Activated naive CD8-positive, alpha-beta T cell treated with anti-CD3 and anti-CD28 coated beads, Interleukin-2, amount 10 ng/mL, durations not matched to agents 7 days and 5 days (primary cell): ENCODE measurements at regions not wholly inside any gene's neighbourhood (a gene's known extent, or its start where the extent isn't known, plus 50 kb on each side); places are given as distances from the start of the nearest gene placed in this dataset.
A peak's percentile ranks its signal among the peaks of the same experiment; 100 is the strongest.
"Not testable (repeated sequence)": the region's sequence is repeated elsewhere in the genome, so short reads cannot be mapped to it uniquely, and the experiment has no call there.

Source experiments
- ATAC-seq: fragments of 150-1000 bp; cut with Tn5 transposase; one replicate; pipeline ENCODE4 v1.10.0; 2021; ENCODE audit warnings: low read depth, moderate library complexity
- POLR2A ChIA-PET: fragments of 350-600 bp; sonication (Branson Sonifier 250); formaldehyde crosslinking; loops from one replicate; lab custom pipeline; 2021; ENCODE audit warnings: antibody characterized with exemption; lab: Charles Lee
- DNase-seq: peaks from one replicate; pipeline ENCODE4 v3.0.0; 2021
- H3K27ac Mint-ChIP-seq: one replicate; pipeline ENCODE4 v1.8.0; 2022; ENCODE audit warnings: mild to moderate bottlenecking, mixed read lengths
- H3K27me3 Mint-ChIP-seq: one replicate; pipeline ENCODE4 v1.8.0; 2022; ENCODE audit warnings: mild to moderate bottlenecking, moderate library complexity, mixed read lengths
- H3K36me3 Mint-ChIP-seq: one replicate; pipeline ENCODE4 v1.8.0; 2021; ENCODE audit warnings: mild to moderate bottlenecking, mixed read lengths
- H3K4me1 Mint-ChIP-seq: one replicate; pipeline ENCODE4 v1.8.0; 2021; ENCODE audit warnings: mixed read lengths
- H3K4me3 Mint-ChIP-seq: one replicate; pipeline ENCODE4 v1.8.0; 2022; ENCODE audit warnings: mild to moderate bottlenecking, moderate library complexity, mixed read lengths
- H3K9me3 Mint-ChIP-seq: one replicate; pipeline ENCODE4 v1.8.0; 2021; ENCODE audit warnings: mixed read lengths

DNA sequence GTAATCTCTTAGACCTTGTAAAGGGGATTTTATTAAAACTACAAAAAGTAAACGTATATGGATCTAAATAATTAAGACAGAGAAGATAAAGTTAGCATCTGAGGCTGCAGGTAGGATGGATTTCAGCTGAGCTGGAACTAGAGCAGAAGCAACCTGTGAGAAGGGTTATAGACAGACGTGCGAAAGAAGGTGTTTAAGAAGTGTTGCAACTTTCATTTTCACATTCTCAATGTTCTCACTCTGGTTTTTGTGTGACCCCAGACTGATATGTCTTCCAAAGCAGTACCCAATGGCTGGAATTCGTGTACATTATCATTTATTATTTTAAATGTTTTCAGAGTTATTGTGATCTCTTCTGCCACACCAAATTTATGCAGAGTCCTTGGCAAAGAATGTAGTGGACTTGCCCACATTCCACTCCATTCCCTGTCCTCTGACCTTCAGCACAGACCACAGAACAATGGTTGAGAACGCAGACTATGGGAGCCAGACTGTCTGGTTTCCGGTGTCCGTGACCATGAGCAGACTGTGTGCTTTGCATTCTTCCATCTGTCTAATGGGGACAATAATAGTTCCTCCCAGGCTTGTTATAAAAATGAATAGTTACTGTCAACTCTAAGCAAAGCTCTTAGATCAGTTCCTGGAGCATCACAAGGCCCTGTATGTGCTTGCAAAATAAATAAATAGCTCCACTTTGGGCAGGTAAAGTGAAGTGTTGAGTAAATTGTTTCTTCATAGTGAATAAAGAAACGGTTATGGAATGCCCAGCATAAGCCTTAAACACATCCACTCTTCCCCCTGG lies 140.6 kb upstream of the SAMSN1 start:
- POLR2A ChIA-PET = interaction anchor here (1.2 to 1.6 kb wide), 2 partner anchors 10 to 49 kb away, joined by 3 to 5 read pairs; no protein-coding TSS in a partner anchor
- Mint-ChIP-seq H3K27ac (peak overlapping the region; percentile 45), H3K27me3 (no peaks in the 10 kb centered on the region), H3K4me1 (peaks cover 25% of the 10 kb centered on the region), H3K36me3 (peaks cover 37% of the 10 kb centered on the region), H3K9me3 (peaks cover 13% of the 10 kb centered on the region), H3K4me3 (no peak overlapping the region)
- no peak for ATAC-seq
- DNase-seq = no peak

DNA sequence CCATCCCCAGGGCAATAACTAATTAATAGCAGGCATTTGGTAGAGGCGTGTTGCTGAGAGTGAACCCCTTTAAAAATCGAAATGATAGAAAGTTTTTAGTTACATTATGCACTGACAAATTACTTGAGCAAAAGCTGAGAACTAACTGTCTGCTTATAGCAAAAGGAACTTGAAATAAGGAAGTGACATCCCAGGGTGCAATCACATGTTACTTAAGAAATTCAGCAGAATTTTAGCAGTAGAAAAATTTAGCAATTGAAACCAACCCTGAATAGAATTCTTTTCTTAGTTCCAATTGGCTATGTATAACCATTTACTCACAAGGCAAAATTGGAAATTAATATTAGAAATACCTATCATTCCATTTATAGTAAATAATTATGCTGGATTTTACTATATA lies 139.5 kb upstream of the SAMSN1 start:
- Mint-ChIP-seq H3K9me3 (peaks cover 9% of the 10 kb centered on the region), H3K4me3 (no peak overlapping the region), H3K36me3 (peaks cover 35% of the 10 kb centered on the region), H3K4me1 (peaks cover 26% of the 10 kb centered on the region), H3K27ac (no peak overlapping the region), H3K27me3 (no peaks in the 10 kb centered on the region)
- POLR2A ChIA-PET = interaction anchor here (0.6 to 1.6 kb wide), 3 partner anchors 46 to 205 kb away, joined by 3 read pairs; no protein-coding TSS in a partner anchor
- ATAC-seq (no peak), DNase-seq (no peak)

DNA sequence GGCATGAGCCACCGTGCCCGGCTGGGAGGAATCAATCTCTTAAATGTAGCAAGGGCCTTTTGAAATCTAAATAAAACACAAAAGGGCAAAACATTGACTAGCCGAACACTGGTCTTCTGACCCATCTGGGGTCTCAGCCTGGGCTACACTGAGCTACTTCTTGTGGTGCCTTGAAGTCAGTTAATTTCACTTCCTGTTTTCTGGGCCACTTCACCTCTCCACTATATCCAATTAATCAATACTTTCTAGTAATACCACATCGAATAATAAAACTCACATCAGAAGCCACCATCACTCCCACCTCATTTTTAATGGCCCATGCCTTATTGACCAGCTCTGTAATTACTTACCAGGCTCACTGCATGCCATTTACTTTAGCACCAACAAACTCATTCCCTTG lies 138.0 kb upstream of the SAMSN1 start:
- H3K4me3 Mint-ChIP-seq = no peak overlapping the region
- no peaks in the 10 kb centered on the region for H3K27me3 Mint-ChIP-seq
- POLR2A ChIA-PET = no interaction called here
- H3K4me1 Mint-ChIP-seq = peaks cover 26% of the 10 kb centered on the region
- H3K36me3 Mint-ChIP-seq = peaks cover 34% of the 10 kb centered on the region
- DNase-seq = no peak
- no peak overlapping the region for H3K27ac Mint-ChIP-seq
- peaks cover 3% of the 10 kb centered on the region for H3K9me3 Mint-ChIP-seq
- no peak for ATAC-seq

DNA sequence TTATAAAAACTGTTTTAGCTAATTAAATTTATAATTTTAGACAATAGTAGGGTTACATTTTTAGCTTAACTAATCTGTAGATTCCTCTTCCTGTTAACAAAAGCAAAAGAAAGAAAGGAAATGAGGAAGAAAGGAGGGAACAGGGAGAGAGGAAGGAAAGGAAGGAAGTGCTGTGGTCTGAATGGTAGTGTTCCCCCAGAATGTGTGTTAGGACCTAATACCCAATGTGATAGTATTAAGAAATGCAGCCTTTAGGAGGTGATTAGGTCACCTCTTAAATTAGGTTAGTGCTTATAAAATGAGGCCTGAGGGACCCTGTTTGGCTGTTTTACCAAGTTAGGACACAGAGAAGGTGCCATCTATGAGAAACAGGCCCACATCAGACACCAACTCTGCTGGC lies 136.9 kb upstream of the SAMSN1 start:
- peaks cover 30% of the 10 kb centered on the region for H3K36me3 Mint-ChIP-seq
- DNase-seq = no peak
- H3K27ac Mint-ChIP-seq = no peak overlapping the region
- no peak overlapping the region for H3K4me3 Mint-ChIP-seq
- ATAC-seq = no peak
- POLR2A ChIA-PET = no interaction called here
- H3K4me1 Mint-ChIP-seq = peaks cover 26% of the 10 kb centered on the region
- H3K27me3 Mint-ChIP-seq = no peaks in the 10 kb centered on the region
- peaks cover 3% of the 10 kb centered on the region for H3K9me3 Mint-ChIP-seq

DNA sequence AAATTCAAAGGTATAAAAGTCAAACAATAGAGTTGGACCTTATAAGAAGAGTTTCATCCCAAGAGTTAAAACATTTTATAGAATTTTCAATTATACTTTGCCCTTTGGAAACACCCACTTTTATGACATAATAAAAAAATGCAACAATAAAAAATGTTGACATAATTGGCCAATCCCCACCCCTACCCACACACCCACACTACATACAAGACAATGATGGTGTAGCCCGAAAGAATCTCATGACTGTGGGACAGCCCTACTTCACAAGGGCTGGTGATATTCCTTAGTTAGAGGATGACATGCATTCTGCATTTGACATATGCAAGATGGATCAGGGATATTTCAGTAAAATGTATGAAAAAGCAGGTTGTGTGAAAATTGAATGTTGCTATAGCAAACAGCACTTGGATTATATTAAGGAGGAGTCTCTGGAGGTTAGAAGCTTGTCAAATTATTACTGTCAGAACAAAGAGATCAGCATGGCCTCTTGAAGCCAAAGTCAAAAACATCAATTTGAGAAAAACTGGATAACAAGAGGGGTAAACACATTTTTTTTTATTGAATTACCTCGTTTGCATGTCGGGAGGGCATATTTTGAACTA lies 133.0 kb upstream of the SAMSN1 start:
- ATAC-seq (no peak), DNase-seq (no peak)
- POLR2A ChIA-PET = interaction anchor here (1.3 kb wide), 1 partner anchor 76 kb away, joined by 3 read pairs; no protein-coding TSS in a partner anchor
- H3K4me1 Mint-ChIP-seq = peaks cover 30% of the 10 kb centered on the region
- H3K27ac Mint-ChIP-seq = no peak overlapping the region
- H3K4me3 Mint-ChIP-seq = no peak overlapping the region
- peaks cover 39% of the 10 kb centered on the region for H3K36me3 Mint-ChIP-seq
- no peaks in the 10 kb centered on the region for H3K27me3 Mint-ChIP-seq
- H3K9me3 Mint-ChIP-seq = peaks cover 12% of the 10 kb centered on the region

DNA sequence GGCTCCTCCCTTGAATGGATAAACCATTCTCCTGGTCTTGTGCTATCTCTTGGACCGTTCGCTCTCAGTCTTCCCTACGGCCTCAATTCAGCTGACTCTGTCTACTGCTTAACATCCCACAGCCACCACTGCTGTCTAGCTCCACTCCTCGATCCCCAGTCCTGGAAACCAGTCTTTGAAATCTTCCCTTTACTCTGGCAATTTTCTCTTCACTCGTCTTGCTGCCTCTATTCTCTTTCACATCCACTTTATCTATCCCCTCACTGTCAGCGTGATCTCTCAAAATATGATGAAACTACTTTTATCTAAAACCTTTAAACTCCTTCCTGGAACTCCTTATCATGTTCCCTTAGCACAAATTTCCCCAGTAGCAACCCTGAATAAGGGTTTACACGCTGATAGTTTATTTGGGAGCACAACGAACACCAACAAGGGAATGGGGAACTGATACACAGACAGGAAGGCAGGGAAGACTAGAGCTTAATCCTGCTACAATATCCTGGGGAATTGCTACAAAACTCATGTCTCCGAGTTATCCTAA lies 131.6 kb upstream of the SAMSN1 start:
- peaks cover 43% of the 10 kb centered on the region for H3K36me3 Mint-ChIP-seq

DNA sequence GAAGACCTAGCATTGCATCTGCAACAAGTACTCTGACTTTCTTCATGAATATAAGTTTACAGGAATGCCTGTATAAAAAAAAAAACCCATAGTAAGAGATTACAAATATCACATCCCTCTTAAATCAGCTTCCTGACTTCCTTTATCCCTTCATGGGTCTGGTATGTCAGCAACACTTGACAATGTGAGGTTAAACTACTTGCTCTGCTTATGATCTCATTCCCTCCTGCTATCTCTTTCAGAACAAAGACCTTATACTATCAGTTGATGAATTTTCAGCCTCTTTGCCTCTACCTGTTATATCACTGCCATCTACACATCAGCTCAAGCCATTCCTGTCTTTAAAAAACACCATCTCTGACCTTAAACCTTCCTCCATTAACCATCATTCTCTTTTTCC lies 130.9 kb upstream of the SAMSN1 start:
- no peaks in the 10 kb centered on the region for H3K27me3 Mint-ChIP-seq
- peak overlapping the region; percentile 12 for H3K4me3 Mint-ChIP-seq
- DNase-seq = no peak
- H3K27ac Mint-ChIP-seq = peak overlapping the region; percentile 95
- peaks cover 12% of the 10 kb centered on the region for H3K9me3 Mint-ChIP-seq
- POLR2A ChIA-PET = interaction anchor here (0.7 to 2.3 kb wide), 3 partner anchors 10 to 389 kb away, joined by 3 to 5 read pairs (median 3); no protein-coding TSS in a partner anchor
- ATAC-seq = no peak
- peaks cover 43% of the 10 kb centered on the region for H3K36me3 Mint-ChIP-seq
- peaks cover 33% of the 10 kb centered on the region for H3K4me1 Mint-ChIP-seq

More for the DNA sequence above, 131.6 kb upstream of the SAMSN1 start:
- Mint-ChIP-seq H3K27me3 (no peaks in the 10 kb centered on the region), H3K27ac (peak overlapping the region; percentile 95), H3K9me3 (peaks cover 12% of the 10 kb centered on the region), H3K4me3 (peak overlapping the region; percentile 12), H3K4me1 (peaks cover 31% of the 10 kb centered on the region)
- ATAC-seq (no peak), DNase-seq (no peak)
- POLR2A ChIA-PET = interaction anchor here (1.3 to 2.3 kb wide), 2 partner anchors 10 to 75 kb away, joined by 3 to 5 read pairs; no protein-coding TSS in a partner anchor

DNA sequence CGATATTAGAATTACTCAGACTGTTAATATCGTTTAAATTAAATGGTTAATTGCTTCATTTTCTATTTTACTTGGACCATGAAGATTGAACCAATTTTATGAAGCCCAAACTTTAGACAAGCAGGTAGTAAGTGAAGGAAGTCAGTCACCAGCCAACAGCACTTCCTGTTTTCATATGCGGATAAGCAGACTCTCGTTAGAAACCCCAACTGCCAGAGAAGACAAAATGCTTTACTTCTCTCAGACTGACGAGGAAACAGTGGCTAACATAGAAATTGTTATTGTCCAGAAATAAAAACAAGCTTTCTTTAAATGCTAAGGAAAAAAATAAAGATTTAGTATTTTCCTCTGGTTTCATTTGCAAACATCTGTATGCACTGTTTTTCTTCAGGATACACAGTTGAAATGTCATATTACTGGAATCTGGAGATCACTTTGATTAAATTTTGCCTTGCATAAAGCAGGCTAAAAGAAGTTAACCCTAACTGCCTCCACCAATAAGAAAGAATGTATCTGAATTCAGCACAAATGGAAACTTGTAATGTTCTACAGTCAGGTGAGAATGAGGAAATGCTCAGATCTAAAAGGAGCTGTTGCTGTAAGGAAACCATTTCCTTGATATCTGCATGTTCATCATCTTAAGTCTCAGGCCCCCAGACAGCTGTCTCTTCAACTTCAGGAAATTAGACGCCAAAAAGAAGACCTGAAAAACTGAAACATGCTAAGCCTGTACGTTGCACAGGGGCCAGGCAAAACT lies 129.8 kb upstream of the SAMSN1 start:
- Mint-ChIP-seq H3K36me3 (peaks cover 42% of the 10 kb centered on the region), H3K27me3 (no peaks in the 10 kb centered on the region), H3K4me3 (peak overlapping the region; percentile 78), H3K4me1 (peaks cover 29% of the 10 kb centered on the region), H3K27ac (peak overlapping the region; percentile 95), H3K9me3 (peaks cover 12% of the 10 kb centered on the region)
- POLR2A ChIA-PET = interaction anchor here (0.7 to 2.3 kb wide), 7 partner anchors 11 to 134 kb away, joined by 3 to 5 read pairs (median 3); no protein-coding TSS in a partner anchor
- DNase-seq (no peak), ATAC-seq (peak; percentile 92)

DNA sequence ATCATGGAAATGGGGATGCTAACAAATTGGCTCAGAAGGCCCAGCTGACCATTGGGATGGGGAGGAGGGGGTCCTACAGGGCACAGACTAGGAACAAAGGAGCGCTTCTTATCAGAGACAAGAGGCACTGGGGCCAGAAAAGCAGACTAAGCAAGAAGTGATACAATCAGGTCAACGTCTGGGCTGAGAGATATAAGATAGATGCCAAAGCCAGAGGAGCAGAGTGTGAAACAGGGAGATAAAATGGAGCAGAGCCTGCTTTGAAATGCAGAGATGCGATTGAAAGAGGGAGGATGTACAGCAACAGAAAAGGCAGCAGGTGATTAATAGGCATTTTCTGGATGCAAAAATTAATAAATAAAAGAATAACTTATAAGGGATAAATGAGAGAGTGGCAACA lies 127.5 kb upstream of the SAMSN1 start:
- Mint-ChIP-seq H3K4me3 (no peak overlapping the region), H3K9me3 (peaks cover 20% of the 10 kb centered on the region), H3K4me1 (peaks cover 31% of the 10 kb centered on the region), H3K36me3 (peaks cover 40% of the 10 kb centered on the region), H3K27me3 (no peaks in the 10 kb centered on the region), H3K27ac (no peak overlapping the region)
- POLR2A ChIA-PET = no interaction called here
- DNase-seq = no peak
- ATAC-seq = no peak

DNA sequence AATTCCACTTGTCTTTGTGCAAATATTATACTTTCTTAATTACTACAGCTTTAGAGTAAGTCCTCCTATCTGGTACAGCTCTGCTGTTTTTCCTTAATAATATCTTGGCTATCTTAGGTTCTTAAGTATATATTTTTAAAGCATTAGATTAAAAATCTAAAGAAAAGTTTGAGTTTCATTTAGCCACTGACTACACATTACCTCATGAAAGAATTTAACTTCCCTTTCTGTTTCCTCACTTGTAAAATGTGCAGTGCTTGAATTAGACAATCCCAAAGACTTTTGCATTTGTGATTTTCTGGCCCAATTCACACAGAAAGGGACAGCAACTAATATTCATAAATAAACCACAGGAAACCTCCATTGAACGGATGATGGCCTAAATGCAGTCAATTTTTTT lies 126.4 kb upstream of the SAMSN1 start:
- ATAC-seq = no peak
- H3K27me3 Mint-ChIP-seq = no peaks in the 10 kb centered on the region
- POLR2A ChIA-PET = no interaction called here
- H3K9me3 Mint-ChIP-seq = peaks cover 13% of the 10 kb centered on the region
- DNase-seq = no peak
- peaks cover 33% of the 10 kb centered on the region for H3K36me3 Mint-ChIP-seq
- no peak overlapping the region for H3K27ac Mint-ChIP-seq
- peaks cover 27% of the 10 kb centered on the region for H3K4me1 Mint-ChIP-seq
- no peak overlapping the region for H3K4me3 Mint-ChIP-seq

DNA sequence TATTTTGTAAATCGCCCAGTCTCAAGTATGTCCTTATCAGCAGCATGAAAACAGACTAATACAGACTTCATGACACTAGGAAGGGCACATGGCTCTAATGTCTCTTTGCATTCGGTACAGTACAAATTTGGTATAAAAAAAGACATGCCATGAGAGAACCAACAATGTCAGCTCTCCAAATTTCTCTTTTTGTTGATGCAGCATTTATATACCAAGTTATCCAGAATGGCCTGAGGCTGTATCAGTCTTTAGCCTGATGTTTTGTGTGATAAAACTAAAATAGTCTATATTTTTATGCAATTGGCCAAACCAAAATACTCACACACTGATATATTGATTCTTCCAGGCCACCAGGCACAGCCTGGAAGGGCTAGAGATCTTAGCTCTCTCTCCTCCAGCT lies 124.3 kb upstream of the SAMSN1 start:
- ATAC-seq (no peak), DNase-seq (no peak)
- Mint-ChIP-seq H3K27ac (peak overlapping the region; percentile 21), H3K36me3 (peaks cover 23% of the 10 kb centered on the region), H3K9me3 (peaks cover 10% of the 10 kb centered on the region), H3K4me3 (no peak overlapping the region), H3K4me1 (peaks cover 9% of the 10 kb centered on the region), H3K27me3 (no peaks in the 10 kb centered on the region)
- POLR2A ChIA-PET = no interaction called here

DNA sequence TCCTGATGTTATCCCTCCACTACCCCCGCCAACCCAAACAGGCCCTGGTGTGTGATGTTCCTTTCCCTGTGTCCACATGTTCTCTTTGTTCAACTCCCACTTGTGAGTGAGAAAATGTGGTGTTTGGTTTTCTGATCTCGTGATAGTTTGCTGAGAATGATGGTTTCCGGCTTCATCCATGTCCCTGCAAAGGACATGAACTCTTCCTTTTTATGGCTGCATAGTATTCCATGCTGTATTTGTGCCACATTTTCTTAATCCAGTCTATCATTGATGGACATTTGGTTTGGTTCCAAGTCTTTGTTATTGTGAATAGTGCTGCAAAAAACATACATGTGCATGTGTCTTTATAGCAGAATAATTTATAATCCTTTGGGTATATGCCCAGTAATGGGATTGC lies 123.0 kb upstream of the SAMSN1 start:
- H3K4me3 Mint-ChIP-seq, DNase-seq, H3K27me3 Mint-ChIP-seq, POLR2A ChIA-PET, ATAC-seq, H3K27ac Mint-ChIP-seq: not testable (repeated sequence)
- H3K9me3 Mint-ChIP-seq = peaks cover 15% of the 10 kb centered on the region
- H3K36me3 Mint-ChIP-seq = peaks cover 23% of the 10 kb centered on the region
- peaks cover 11% of the 10 kb centered on the region for H3K4me1 Mint-ChIP-seq
